ENCODE measurements at regions not wholly inside any gene's neighbourhood (a gene's known extent, or its start where the extent isn't known, plus 50 kb on each side); places are given as distances from the start of the nearest gene placed in this dataset.

DNA sequence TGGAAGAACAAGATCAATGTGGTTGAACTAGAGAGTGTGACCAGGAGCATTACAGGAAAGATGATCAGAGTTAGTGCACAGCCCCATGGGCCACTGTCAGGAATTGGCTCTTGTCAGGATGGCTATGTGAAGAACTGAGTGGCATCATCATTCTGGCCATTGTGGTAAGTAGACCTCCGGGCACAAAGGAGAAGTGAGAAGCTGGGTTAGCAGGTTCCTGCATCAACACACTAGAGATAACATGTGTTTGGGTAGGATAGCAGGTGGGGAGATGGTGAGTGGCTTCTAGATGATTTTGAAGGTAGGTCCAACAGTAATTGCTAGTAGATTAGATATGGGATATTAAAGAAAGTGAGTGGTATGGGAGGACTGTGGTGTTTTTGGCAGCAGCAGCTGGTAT lies 408.2 kb downstream of the TSN start:
- TF ChIP-seq POLR2AphosphoS5 (IDR thresholded peaks at IDR 0.05), result no peak
- TF ChIP-seq CTCF (IDR thresholded peaks at IDR 0.05), result no peak
- no peak for TF ChIP-seq POLR2A (IDR thresholded peaks at IDR 0.05)

All from gastroesophageal sphincter (tissue), 3 donors.